Lung (tissue), 11 donors: ENCODE measurements at regions not wholly inside any gene's neighbourhood (a gene's known extent, or its start where the extent isn't known, plus 50 kb on each side); places are given as distances from the start of the nearest gene placed in this dataset.
"Not testable (repeated sequence)": the region's sequence is repeated elsewhere in the genome, so short reads cannot be mapped to it uniquely, and the experiment has no call there.

ENCODE experiments used
- ATAC-seq: fragments of 200-7000 bp; cut with Tn5 transposase; one replicate; pipeline ENCODE4 v1.9.1; 2020; ENCODE audit warnings: moderate number of reproducible peaks; ENCODE audit not compliant: insufficient read depth, low FRiP score
- DNase-seq, 3 donors: peaks; one replicate each; pipeline ENCODE4 v3.0.0-alpha.2; 2013 to 2017
- H3K27ac ChIP-seq, 2 donors: one replicate each; pipeline ENCODE4 v1.5.1; 2013; ENCODE audit warnings: mild to moderate bottlenecking in 2 of 2, moderate library complexity in 2 of 2, control low read depth in 1 of 2, inconsistent platforms in 1 of 2, low read depth in 1 of 2, low read length in 1 of 2
- H3K27me3 ChIP-seq, 3 donors: one replicate each; pipeline ENCODE4 v1.5.1; 2013; ENCODE audit warnings: low read length in 2 of 3; ENCODE audit not compliant: control insufficient read depth in 3 of 3, insufficient read depth in 3 of 3
- H3K36me3 ChIP-seq, 4 donors: one replicate each; pipeline ENCODE4 v1.5.1; 2013; ENCODE audit warnings: low read length in 4 of 4, mild to moderate bottlenecking in 1 of 4, moderate library complexity in 1 of 4; ENCODE audit not compliant: control insufficient read depth in 4 of 4, insufficient read depth in 4 of 4
- H3K4me1 ChIP-seq, 5 donors: one replicate each; pipeline ENCODE4 v1.5.1; 2013; ENCODE audit warnings: low read length in 5 of 5, mild to moderate bottlenecking in 2 of 5, moderate library complexity in 1 of 5; ENCODE audit not compliant: control insufficient read depth in 5 of 5, insufficient read depth in 5 of 5
- H3K4me3 ChIP-seq: one replicate; pipeline ENCODE4 v1.5.1; 2013; ENCODE audit warnings: mild to moderate bottlenecking, control low read depth, moderate library complexity
- H3K9ac ChIP-seq, 2 donors: one replicate each; pipeline ENCODE4 v1.5.1; 2013; ENCODE audit warnings: low read length in 2 of 2, control low read depth in 1 of 2; ENCODE audit not compliant: insufficient read depth in 1 of 2
- H3K9me3 ChIP-seq, 4 donors: one replicate each; pipeline ENCODE4 v1.5.1; 2013; ENCODE audit warnings: low read length in 3 of 4, mild to moderate bottlenecking in 1 of 4, moderate library complexity in 1 of 4; ENCODE audit not compliant: control insufficient read depth in 4 of 4, insufficient read depth in 3 of 4
- CTCF ChIP-seq: IDR thresholded peaks from 2 replicates; pipeline ENCODE4 v1.5.1; 2012; ENCODE audit warnings: mild to moderate bottlenecking; ENCODE audit errors: control extremely low read depth, extremely low read depth
- WGBS, 2 donors: extraction: QIAGEN DNeasy Blood & Tissue Kit; methylation state at CpG; one replicate each; pipeline ENCODE4 v1.1.7; 2013; 5-methylcytosine and 5-hydroxymethylcytosine counted together
- donor health status: control.
- donor health status: control.
- donor health status: Bipolar disorder and iron deficiency.
- donor health status: healthy.
- donor health status: DM: yes; HTN: yes; CAD: no.

GRCh38 chr5:74514888-74515551, 125.5 kb downstream of the ENC1 start:
- DNase-seq (no peak), ATAC-seq (no peak)
- Histone ChIP-seq H3K9ac (no peak overlapping the region), H3K4me1 (peaks cover 0 to 4% (median 0%) of the 10 kb centered on the region in 5 donors), H3K9me3 (no peaks in the 10 kb centered on the region), H3K4me3 (no peak overlapping the region), H3K27me3 (no peaks in the 10 kb centered on the region), H3K36me3 (no peaks in the 10 kb centered on the region), H3K27ac (no peak overlapping the region)
- no peak for TF ChIP-seq CTCF
- whole genome bisulfite sequencing, 2 donors, result 77 to 78% methylated on average over 4 of the region's 4 CpGs

GRCh38 chr5:74511770-74512169, 128.8 kb downstream of the ENC1 start:
- H3K9ac ChIP-seq, H3K27me3 ChIP-seq, H3K36me3 ChIP-seq, H3K4me3 ChIP-seq, ATAC-seq, H3K27ac ChIP-seq, DNase-seq, H3K9me3 ChIP-seq, H3K4me1 ChIP-seq: not testable (repeated sequence)
- 72 to 95% methylated on average over 2 of the region's 2 CpGs for WGBS, 2 donors

- no peaks in the 10 kb centered on the region for H3K36me3 ChIP-seq
- WGBS, 2 donors, result 96 to 99% methylated on average over 1 of the region's 1 CpG
- no peak for TF ChIP-seq CTCF
These were observed 130.0 kb downstream of the ENC1 start for GRCh38 chr5:74510476-74511075.

GRCh38 chr5:74507370-74508005, 133.0 kb downstream of the ENC1 start:
- Histone ChIP-seq H3K27ac (no peak overlapping the region), H3K4me3 (no peak overlapping the region), H3K27me3 (no peaks in the 10 kb centered on the region), H3K36me3 (no peaks in the 10 kb centered on the region), H3K4me1 (no peaks in the 10 kb centered on the region), H3K9me3 (no peaks in the 10 kb centered on the region), H3K9ac (no peak overlapping the region)
- no peak for DNase-seq
- ATAC-seq, result no peak
- WGBS, 2 donors, result 90 to 91% methylated on average over 6 of the region's 6 CpGs
- no peak for TF ChIP-seq CTCF

More at GRCh38 chr5:74510476-74511075, 130.0 kb downstream of the ENC1 start:
- Histone ChIP-seq H3K9me3 (no peaks in the 10 kb centered on the region), H3K27ac (no peak overlapping the region), H3K4me1 (peaks cover 0 to 2% (median 0%) of the 10 kb centered on the region in 5 donors), H3K4me3 (no peak overlapping the region), H3K27me3 (no peaks in the 10 kb centered on the region), H3K9ac (no peak overlapping the region)
- DNase-seq (no peak), ATAC-seq (no peak)
